ENCODE measurements at regions not wholly inside any gene's neighbourhood (a gene's known extent, or its start where the extent isn't known, plus 50 kb on each side); places are given as distances from the start of the nearest gene placed in this dataset.

DNA sequence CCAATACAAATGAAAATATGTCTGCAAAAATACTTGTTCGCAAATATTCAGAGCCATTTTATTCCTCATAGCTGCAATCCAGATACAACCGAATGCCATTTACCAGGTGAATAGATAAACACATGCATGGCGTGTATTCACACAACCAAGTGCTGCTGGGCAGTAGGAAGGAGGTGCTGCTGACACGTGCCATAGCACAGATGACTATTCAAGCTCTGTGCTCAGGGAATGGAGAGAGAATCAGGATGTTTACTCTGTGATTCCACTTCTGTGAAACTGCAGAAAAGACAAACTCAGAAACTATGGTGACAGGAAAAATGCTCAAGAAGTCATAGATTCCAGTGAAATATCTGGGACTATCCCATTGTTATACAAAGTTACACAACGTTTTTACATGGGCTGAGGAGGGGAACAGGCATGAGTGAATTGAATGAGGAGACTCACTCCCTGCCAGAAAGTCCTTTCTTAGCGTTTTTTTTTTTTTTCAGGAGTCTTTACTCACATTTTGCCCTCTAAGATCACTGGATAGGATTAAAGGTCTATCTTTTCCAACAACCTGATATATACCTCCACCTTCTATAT lies 152.9 kb upstream of the NDN start:
- TF ChIP-seq, protein P1, sequence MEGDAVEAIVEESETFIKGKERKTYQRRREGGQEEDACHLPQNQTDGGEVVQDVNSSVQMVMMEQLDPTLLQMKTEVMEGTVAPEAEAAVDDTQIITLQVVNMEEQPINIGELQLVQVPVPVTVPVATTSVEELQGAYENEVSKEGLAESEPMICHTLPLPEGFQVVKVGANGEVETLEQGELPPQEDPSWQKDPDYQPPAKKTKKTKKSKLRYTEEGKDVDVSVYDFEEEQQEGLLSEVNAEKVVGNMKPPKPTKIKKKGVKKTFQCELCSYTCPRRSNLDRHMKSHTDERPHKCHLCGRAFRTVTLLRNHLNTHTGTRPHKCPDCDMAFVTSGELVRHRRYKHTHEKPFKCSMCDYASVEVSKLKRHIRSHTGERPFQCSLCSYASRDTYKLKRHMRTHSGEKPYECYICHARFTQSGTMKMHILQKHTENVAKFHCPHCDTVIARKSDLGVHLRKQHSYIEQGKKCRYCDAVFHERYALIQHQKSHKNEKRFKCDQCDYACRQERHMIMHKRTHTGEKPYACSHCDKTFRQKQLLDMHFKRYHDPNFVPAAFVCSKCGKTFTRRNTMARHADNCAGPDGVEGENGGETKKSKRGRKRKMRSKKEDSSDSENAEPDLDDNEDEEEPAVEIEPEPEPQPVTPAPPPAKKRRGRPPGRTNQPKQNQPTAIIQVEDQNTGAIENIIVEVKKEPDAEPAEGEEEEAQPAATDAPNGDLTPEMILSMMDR (IDR thresholded peaks at IDR 0.05; ENCODE audit: control insufficient read depth, insufficient read depth, low read depth, low read length, missing control alignments): no peak
- no peak for DNase-seq (ENCODE audit: low read depth)

DNA sequence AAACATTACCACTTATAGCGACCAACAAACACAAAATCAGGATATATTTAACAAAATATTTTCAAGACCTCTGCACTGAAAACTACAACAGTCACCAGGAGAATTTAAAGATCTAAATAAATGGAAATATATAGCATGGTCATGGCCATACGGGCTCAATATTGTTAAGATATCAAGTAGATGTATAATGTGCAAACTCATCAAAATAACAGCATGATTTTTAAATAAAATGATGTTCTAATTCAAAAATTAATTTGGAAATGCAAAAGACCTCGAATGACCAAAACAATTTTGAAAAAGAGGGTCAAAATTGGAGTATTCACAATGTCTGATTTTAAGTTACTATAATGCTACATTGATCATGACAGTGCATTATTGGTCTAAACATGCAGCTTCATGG lies 159.1 kb upstream of the NDN start:
- TF ChIP-seq, protein P1 (IDR thresholded peaks at IDR 0.05; ENCODE audit: control insufficient read depth, insufficient read depth, low read depth, low read length, missing control alignments): no peak
- no peak for DNase-seq (ENCODE audit: low read depth)
- no peak overlapping the region for H3K4me3 ChIP-seq (ENCODE audit: control insufficient read depth, low read depth, low read length)

More for the DNA sequence above, 152.9 kb upstream of the NDN start:
- no peak overlapping the region for H3K4me3 ChIP-seq (ENCODE audit: control insufficient read depth, low read depth, low read length)

DNA sequence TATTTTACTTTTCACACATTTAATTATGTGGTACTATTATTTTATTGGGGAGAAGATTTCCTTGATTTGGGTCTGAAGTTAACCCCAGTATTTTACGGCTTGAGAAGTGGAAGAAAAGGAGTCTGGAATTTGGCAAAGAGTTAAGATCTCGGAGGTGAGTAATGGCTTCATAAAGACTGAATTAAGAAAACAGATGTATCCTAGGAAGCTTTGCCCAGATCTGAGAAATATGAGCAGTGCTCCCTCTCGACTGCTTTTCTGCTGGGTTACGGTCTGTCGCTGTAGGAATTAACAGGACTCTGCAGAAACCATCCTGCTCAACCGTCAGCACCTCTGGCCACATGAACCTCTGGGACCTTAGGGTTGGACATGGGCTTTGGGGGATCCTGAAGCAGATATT lies 163.6 kb upstream of the NDN start:
- TF ChIP-seq, protein P1 (IDR thresholded peaks at IDR 0.05; ENCODE audit: control insufficient read depth, insufficient read depth, low read depth, low read length, missing control alignments): no peak
- no peak overlapping the region for H3K4me3 ChIP-seq (ENCODE audit: control insufficient read depth, low read depth, low read length)
- no peak for DNase-seq (ENCODE audit: low read depth)

DNA sequence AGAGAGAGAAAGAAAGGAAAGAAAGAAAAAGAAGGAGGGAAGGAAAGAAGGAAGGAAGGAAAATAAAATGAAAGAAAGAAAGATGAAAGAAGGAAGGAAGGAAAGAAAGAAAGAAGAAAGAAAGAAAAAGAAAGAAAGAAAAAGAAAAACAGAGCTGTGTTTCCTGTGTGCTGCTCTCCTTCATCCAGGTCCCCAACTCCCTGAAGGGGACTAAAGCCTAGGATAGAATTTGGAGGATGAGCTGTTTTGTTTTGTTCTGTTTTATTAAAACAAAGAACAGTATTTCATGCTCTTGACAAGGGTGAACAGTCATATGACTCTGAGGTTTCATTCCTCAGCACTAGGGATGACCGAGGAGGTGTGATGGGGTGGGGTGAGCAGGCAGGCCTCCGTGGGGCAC lies 164.8 kb upstream of the NDN start:
- no peak overlapping the region for H3K4me3 ChIP-seq (ENCODE audit: control insufficient read depth, low read depth, low read length)
- DNase-seq (ENCODE audit: low read depth): no peak
- TF ChIP-seq, protein P1 (IDR thresholded peaks at IDR 0.05; ENCODE audit: control insufficient read depth, insufficient read depth, low read depth, low read length, missing control alignments): no peak

DNA sequence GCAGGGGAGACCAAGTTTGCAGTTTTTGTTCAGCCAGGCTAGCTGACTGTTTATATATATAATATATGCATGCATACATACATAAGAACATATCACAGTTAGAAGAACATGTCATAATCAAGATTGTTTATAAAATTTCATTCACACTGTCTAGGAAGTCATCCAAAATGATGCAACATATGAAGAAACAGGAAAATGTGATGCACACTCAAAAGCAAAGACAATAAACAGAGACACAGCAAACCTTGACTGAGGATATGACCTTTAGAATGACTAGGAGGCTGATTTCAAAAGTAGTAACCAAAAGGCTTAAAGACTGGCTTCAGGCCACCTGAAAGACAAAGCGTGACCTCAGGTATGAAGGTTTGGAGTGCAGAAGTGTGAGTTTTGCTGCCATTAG lies 166.2 kb upstream of the NDN start:
- no peak overlapping the region for H3K4me3 ChIP-seq (ENCODE audit: control insufficient read depth, low read depth, low read length)

DNA sequence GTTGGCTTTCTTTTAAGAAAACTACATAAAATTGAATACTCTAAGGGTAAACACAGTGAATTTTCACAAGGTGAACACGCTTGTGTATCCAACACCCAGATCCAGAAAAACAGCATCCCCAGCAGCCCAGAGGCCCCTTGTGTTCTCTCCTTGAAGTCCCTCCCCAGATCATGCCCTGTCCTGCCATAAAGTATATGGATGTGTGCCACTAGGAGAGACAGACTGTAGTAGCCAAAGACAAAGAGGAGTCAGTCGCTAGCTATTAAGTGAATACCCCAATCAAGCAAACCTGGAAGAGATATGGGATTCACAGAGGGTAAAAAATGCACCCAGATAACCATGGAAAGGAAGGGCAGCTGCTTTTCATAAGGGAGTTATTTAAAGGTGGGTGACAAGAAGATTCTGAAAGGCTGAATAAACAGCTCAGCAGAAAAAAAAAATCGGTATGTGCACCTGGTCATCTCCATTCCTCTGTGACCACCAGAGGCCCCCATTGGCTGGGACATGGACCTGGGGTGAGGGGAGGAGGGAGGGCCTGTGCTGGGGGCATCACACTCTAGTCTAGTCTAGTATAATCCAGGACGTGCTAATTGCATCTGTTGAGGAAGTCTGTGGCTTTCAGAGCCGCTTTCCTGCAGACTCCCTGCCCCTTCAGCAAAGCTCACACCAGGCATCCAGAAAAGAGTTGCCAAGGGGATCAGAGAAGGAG lies 167.3 kb upstream of the NDN start:
- no peak overlapping the region for H3K4me3 ChIP-seq (ENCODE audit: control insufficient read depth, low read depth, low read length)
- no peak for DNase-seq (ENCODE audit: low read depth)

More for the DNA sequence above, 166.2 kb upstream of the NDN start:
- TF ChIP-seq, protein P1 (IDR thresholded peaks at IDR 0.05; ENCODE audit: control insufficient read depth, insufficient read depth, low read depth, low read length, missing control alignments): no peak
- no peak for DNase-seq (ENCODE audit: low read depth)

More for the DNA sequence above, 167.3 kb upstream of the NDN start:
- TF ChIP-seq, protein P1 (IDR thresholded peaks at IDR 0.05; ENCODE audit: control insufficient read depth, insufficient read depth, low read depth, low read length, missing control alignments): no peak
